ENCODE measurements at regions not wholly inside any gene's neighbourhood (a gene's known extent, or its start where the extent isn't known, plus 50 kb on each side); places are given as distances from the start of the nearest gene placed in this dataset.

DNA sequence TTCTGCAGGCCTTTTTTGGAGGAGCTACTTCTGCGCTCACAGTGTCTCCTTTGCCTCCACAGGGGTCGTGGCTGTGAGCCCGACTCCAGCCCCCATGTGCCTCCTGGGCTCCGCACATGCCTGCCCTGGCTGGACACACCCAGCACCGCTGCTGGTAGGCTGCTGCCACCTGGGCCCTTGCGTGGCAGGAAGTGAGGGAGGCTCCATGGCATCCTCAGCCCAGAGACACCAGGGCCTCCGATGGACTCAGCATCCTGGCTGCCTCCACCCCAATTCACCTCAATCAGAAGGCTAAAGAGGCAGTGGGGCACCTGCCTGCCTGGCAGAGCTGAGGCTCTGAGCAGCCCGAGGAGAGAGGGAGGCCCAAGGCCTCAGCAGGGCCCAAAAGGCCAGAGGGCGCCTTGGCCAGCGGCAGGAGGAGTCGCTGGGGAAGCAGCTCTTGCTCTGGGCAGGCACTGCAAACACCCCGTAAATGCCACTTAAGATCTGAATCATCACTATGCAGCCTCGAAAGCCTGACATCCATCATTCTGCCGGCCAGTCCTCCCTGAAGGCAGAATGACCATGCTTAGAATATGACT is 68.3 kb upstream of the OTOS start:
- TF ChIP-seq, protein P1, sequence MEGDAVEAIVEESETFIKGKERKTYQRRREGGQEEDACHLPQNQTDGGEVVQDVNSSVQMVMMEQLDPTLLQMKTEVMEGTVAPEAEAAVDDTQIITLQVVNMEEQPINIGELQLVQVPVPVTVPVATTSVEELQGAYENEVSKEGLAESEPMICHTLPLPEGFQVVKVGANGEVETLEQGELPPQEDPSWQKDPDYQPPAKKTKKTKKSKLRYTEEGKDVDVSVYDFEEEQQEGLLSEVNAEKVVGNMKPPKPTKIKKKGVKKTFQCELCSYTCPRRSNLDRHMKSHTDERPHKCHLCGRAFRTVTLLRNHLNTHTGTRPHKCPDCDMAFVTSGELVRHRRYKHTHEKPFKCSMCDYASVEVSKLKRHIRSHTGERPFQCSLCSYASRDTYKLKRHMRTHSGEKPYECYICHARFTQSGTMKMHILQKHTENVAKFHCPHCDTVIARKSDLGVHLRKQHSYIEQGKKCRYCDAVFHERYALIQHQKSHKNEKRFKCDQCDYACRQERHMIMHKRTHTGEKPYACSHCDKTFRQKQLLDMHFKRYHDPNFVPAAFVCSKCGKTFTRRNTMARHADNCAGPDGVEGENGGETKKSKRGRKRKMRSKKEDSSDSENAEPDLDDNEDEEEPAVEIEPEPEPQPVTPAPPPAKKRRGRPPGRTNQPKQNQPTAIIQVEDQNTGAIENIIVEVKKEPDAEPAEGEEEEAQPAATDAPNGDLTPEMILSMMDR (IDR thresholded peaks at IDR 0.05) = no peak
- no peak for TF ChIP-seq POLR2A (IDR thresholded peaks at IDR 0.05; ENCODE audit: low read depth)
- TF ChIP-seq EP300 (IDR thresholded peaks at IDR 0.05) = no peak
- TF ChIP-seq POLR2AphosphoS5 (IDR thresholded peaks at IDR 0.05) = no peak
- intact Hi-C loops (cut with DNase I) = no loop called here
- H3K36me3 ChIP-seq = no peaks in the 10 kb centered on the region
- no peak overlapping the region for H3K27ac ChIP-seq (replicated peaks in 1 of 4)
- DNase-seq (ENCODE audit: extremely low spot score) = no peak
- peaks cover 0 to 6% (median 3%) of the 10 kb centered on the region in 4 donors for H3K9me3 ChIP-seq
- no peak overlapping the region for H3K4me3 ChIP-seq
- 73% methylated on average over 9 of the region's 14 CpGs for WGBS
- peaks cover 0 to 47% (median 2%) of the 10 kb centered on the region in 4 donors for H3K27me3 ChIP-seq
- no peaks in the 10 kb centered on the region for H3K4me1 ChIP-seq

DNA sequence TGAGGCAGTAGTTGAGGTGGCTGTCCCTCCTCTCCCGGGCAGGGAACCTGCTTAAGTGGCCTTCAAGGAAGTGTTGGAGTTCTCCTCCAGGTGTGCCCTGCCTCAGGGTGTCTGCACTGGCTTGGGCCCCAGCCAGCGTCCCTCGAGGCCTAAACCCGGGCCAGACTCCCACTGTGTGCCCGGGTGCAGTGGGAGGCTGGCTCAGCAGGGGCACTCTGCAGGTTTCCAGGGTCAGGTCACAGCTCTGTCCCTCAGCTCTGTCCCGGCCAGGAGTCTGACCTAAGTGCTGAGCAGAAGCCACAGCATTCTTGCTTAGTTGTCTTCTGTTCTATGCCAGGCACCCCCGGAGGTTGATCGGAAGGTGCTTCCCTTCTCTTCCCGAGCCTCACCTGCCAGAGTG is 69.0 kb upstream of the OTOS start:
- peaks cover 0 to 39% (median 0%) of the 10 kb centered on the region in 4 donors for H3K27me3 ChIP-seq
- DNase-seq (ENCODE audit: extremely low spot score) = no peak
- H3K36me3 ChIP-seq = no peaks in the 10 kb centered on the region
- WGBS = 84% methylated on average over 8 of the region's 9 CpGs
- H3K4me3 ChIP-seq = no peak overlapping the region
- no peaks in the 10 kb centered on the region for H3K4me1 ChIP-seq
- H3K27ac ChIP-seq (replicated peaks in 1 of 4) = no peak overlapping the region
- H3K9me3 ChIP-seq = peaks cover 0 to 6% (median 3%) of the 10 kb centered on the region in 4 donors
- intact Hi-C loops (cut with DNase I) = no loop called here
- TF ChIP-seq, protein P1 (IDR thresholded peaks at IDR 0.05) = no peak
- no peak for TF ChIP-seq EP300 (IDR thresholded peaks at IDR 0.05)
- TF ChIP-seq POLR2AphosphoS5 (IDR thresholded peaks at IDR 0.05) = no peak
- TF ChIP-seq POLR2A (IDR thresholded peaks at IDR 0.05; ENCODE audit: low read depth) = no peak

DNA sequence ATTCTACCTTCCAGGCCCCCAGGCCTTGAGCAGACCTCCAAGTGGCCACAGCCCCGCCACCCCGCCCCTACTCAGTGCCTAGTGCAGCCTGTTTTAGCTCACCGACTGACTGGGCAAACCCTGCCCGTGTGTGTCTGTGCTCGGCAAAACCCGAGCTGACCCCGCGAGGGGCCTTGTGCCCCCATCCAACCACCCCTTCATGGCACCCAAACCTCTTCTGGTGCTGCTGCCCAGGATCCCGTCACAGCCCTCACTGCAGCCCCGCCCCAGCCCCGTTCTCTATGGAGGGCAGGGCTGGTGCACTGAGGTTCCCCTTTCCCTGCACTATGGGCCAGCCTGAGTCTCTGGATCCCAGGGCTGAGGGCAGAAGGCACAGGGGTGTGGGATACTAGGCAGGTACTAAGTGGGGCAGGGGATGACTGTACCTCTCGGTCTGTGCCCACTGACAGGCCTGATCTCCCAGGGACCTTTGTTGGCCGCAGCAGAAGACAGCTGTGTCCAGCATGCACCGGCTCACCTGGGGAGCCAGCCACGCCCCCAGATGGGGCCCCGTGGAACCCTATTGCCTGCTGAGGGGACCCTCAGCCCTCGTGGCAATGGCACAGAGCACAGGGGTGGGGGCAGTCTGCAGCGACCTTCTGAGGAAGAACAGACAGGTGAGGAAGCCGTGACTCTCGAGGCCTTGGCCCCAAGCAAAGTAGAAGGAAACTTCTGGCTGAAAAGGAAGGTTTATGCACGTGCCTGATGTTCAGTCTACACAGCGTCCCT is 69.9 kb upstream of the OTOS start:
- peaks cover 0 to 6% (median 3%) of the 10 kb centered on the region in 4 donors for H3K9me3 ChIP-seq
- TF ChIP-seq POLR2A (IDR thresholded peaks at IDR 0.05; ENCODE audit: low read depth) = no peak
- TF ChIP-seq POLR2AphosphoS5 (IDR thresholded peaks at IDR 0.05) = no peak
- TF ChIP-seq, protein P1 (IDR thresholded peaks at IDR 0.05) = no peak
- TF ChIP-seq EP300 (IDR thresholded peaks at IDR 0.05) = no peak
- no peak for DNase-seq (ENCODE audit: extremely low spot score)
- 86% methylated on average over 19 of the region's 22 CpGs for WGBS
- H3K4me3 ChIP-seq = no peak overlapping the region
- H3K27ac ChIP-seq (replicated peaks in 1 of 4) = no peak overlapping the region
- H3K36me3 ChIP-seq = no peaks in the 10 kb centered on the region
- H3K4me1 ChIP-seq = no peaks in the 10 kb centered on the region
- peaks cover 0 to 37% (median 0%) of the 10 kb centered on the region in 4 donors for H3K27me3 ChIP-seq
- intact Hi-C loops (cut with DNase I) = no loop called here

DNA sequence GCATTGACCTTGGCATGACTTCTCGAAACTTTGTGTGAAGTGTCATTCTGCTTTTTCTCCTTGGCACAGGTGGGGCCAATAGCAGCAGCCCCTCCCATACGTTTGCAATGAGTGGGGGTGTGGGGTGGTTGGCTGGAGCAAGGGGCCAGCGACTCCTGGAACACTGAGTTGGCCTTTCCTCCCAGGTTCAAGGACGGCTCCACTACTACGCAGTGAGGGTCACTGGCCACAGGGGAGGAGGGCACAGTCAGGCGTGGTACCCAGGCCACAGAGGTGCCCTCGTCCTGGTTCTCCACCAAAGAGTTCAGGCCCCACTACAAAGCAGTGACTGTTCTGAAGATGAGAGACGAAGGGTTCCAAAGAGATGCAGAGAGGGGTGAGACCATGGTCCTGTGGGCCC is 70.6 kb upstream of the OTOS start:
- Histone ChIP-seq H3K4me3 (no peak overlapping the region), H3K9me3 (peaks cover 0 to 6% (median 3%) of the 10 kb centered on the region in 4 donors), H3K27ac (replicated peaks in 1 of 4) (no peak overlapping the region), H3K36me3 (no peaks in the 10 kb centered on the region), H3K4me1 (no peaks in the 10 kb centered on the region), H3K27me3 (peaks cover 0 to 41% (median 0%) of the 10 kb centered on the region in 4 donors)
- no peak for DNase-seq (ENCODE audit: extremely low spot score)
- intact Hi-C loops (cut with DNase I) = no loop called here
- TF ChIP-seq POLR2AphosphoS5 (IDR thresholded peaks at IDR 0.05) = no peak
- WGBS = 87% methylated on average over 7 of the region's 8 CpGs

DNA sequence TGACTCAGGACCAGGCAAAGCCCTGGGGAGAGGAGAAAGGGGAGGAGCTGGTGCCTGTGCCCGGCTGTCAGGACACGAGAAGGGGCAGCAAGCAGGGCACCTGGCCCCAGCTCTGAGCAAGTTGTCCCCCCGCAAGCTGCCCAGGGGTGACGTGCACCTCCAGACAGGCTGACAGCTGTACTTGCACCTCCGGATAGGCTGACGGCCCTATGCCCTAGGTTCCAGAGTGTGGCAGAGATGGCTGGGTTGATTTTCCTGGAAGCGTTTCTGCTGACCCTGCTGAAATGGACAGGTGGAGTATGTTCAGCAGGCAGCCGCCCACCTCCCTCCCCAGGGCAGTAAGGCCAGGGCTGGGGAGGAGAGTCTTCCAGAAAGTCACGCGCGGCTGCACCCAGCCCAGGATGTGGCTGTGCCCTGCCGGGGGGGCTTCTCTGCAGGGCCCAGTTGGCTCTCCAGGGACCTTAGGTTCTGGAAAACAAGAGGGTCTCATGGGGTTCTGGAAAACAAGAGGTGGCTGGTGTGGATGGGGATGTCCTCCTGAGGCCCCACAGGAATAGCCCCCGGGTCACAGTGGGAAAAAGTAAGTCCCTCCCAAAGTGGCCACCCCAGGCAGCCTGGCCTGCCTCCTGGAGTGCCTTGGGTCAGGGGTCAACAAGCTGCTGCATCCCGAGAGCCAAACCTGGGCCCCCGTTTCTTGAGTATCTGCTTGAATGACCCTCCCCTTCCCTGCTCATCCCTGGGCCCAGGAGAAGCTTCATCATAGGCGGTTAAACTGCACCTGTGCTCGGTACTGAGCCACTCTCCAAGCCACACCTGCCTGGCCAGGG is 71.4 kb upstream of the OTOS start:
- peaks cover 0 to 1% (median under 1%) of the 10 kb centered on the region in 4 donors for H3K9me3 ChIP-seq
- TF ChIP-seq, protein P1 (IDR thresholded peaks at IDR 0.05) = no peak
- H3K36me3 ChIP-seq = no peaks in the 10 kb centered on the region
- 85% methylated on average over 10 of the region's 17 CpGs for WGBS
- H3K4me1 ChIP-seq = no peaks in the 10 kb centered on the region
- H3K27ac ChIP-seq (replicated peaks in 1 of 4) = no peak overlapping the region
- peaks cover 0 to 43% (median 0%) of the 10 kb centered on the region in 4 donors for H3K27me3 ChIP-seq
- intact Hi-C loops (cut with DNase I) = no loop called here
- no peak for DNase-seq (ENCODE audit: extremely low spot score)
- no peak overlapping the region for H3K4me3 ChIP-seq
